Neural progenitor cell (in vitro differentiated cells): ENCODE measurements at regions not wholly inside any gene's neighbourhood (a gene's known extent, or its start where the extent isn't known, plus 50 kb on each side); places are given as distances from the start of the nearest gene placed in this dataset.

Source experiments
- DNase-seq: peaks from one replicate; pipeline ENCODE4 v3.0.0-alpha.2; 2016; ENCODE audit warnings: low spot score
- H2AFZ ChIP-seq: fragments of 200-600 bp; sonication (generic); replicated peaks from 2 replicates; pipeline ENCODE4 v1.6.1; 2016; ENCODE audit warnings: antibody characterized with exemption
- H3F3A ChIP-seq: fragments of 200-600 bp; sonication (generic); 2 replicates; pipeline ENCODE4 v1.6.1; 2016; ENCODE audit warnings: antibody characterized with exemption, low read depth
- H3K27ac ChIP-seq: fragments of 200-600 bp; sonication (generic); 2 replicates; pipeline ENCODE4 v1.5.1; 2016; ENCODE audit warnings: mild to moderate bottlenecking
- H3K27me3 ChIP-seq: fragments of 200-600 bp; sonication (generic); 2 replicates; pipeline ENCODE4 v1.6.1; 2016; ENCODE audit warnings: mild to moderate bottlenecking, moderate library complexity
- H3K36me3 ChIP-seq: fragments of 200-600 bp; sonication (generic); 2 replicates; pipeline ENCODE4 v1.5.1; 2016
- H3K4me1 ChIP-seq: fragments of 200-600 bp; sonication (generic); 2 replicates; pipeline ENCODE4 v1.6.1; 2016; ENCODE audit warnings: mixed run types
- H3K4me2 ChIP-seq: fragments of 200-600 bp; sonication (generic); 2 replicates; pipeline ENCODE4 v1.6.1; 2016
- H3K4me3 ChIP-seq: fragments of 200-600 bp; sonication (generic); 2 replicates; pipeline ENCODE4 v1.5.1; 2016
- H3K79me2 ChIP-seq: fragments of 200-600 bp; sonication (generic); 2 replicates; pipeline ENCODE4 v1.6.1; 2016; ENCODE audit warnings: low read depth
- H3K9ac ChIP-seq: fragments of 200-600 bp; sonication (generic); 2 replicates; pipeline ENCODE4 v1.6.1; 2016
- H3K9me3 ChIP-seq: fragments of 200-600 bp; sonication (generic); 2 replicates; pipeline ENCODE4 v1.5.1; 2016; ENCODE audit warnings: low read depth
- H4K20me1 ChIP-seq: fragments of 200-600 bp; sonication (generic); 2 replicates; pipeline ENCODE4 v1.6.1; 2016; ENCODE audit warnings: low read depth
- H3K27ac Mint-ChIP-seq: 3 replicates; pipeline ENCODE4 v1.8.0; 2021; ENCODE audit warnings: mixed read lengths
- H3K27me3 Mint-ChIP-seq: 2 replicates; pipeline ENCODE4 v1.8.0; 2022; ENCODE audit warnings: low read depth, mild to moderate bottlenecking, inconsistent platforms, moderate library complexity, mixed read lengths; ENCODE audit not compliant: insufficient read depth
- H3K36me3 Mint-ChIP-seq: 3 replicates; pipeline ENCODE4 v1.8.0; 2021; ENCODE audit warnings: mixed read lengths
- H3K4me1 Mint-ChIP-seq: 3 replicates; pipeline ENCODE4 v1.8.0; 2021; ENCODE audit warnings: mixed read lengths
- H3K4me3 Mint-ChIP-seq: 3 replicates; pipeline ENCODE4 v1.8.0; 2021; ENCODE audit warnings: mild to moderate bottlenecking, moderate library complexity, mixed read lengths
- H3K9me3 Mint-ChIP-seq: 3 replicates; pipeline ENCODE4 v1.8.0; 2020; ENCODE audit warnings: mixed read lengths
- CTCF ChIP-seq: fragments of 200-600 bp; sonication (generic); IDR thresholded peaks from 2 replicates; pipeline ENCODE4 v1.5.1; 2017; ENCODE audit warnings: antibody characterized with exemption, mild to moderate bottlenecking
- EZH2 ChIP-seq: fragments of 200-600 bp; sonication (generic); IDR thresholded peaks from 2 replicates; pipeline ENCODE4 v1.6.1; 2017; ENCODE audit warnings: antibody characterized with exemption, mild to moderate bottlenecking, moderate library complexity
- EZH2phosphoT487 ChIP-seq: fragments of 200-600 bp; sonication (generic); IDR thresholded peaks from 2 replicates; pipeline ENCODE4 v1.6.1; 2017; ENCODE audit warnings: antibody characterized with exemption

GRCh38 chr11:26827567-26828081 is 105.8 kb upstream of the SLC5A12 start:
- no peak overlapping the region for H3K27ac ChIP-seq
- H3K79me2 ChIP-seq: no peaks in the 10 kb centered on the region
- TF ChIP-seq EZH2: no peak
- no peak for TF ChIP-seq EZH2phosphoT487
- no peak for TF ChIP-seq CTCF
- peaks cover 4% of the 10 kb centered on the region for H3K27me3 Mint-ChIP-seq
- no peak overlapping the region for H3K4me3 Mint-ChIP-seq
- H3K4me1 Mint-ChIP-seq: no peaks in the 10 kb centered on the region
- H4K20me1 ChIP-seq: no peaks in the 10 kb centered on the region
- DNase-seq: no peak
- no peak overlapping the region for H2AFZ ChIP-seq
- H3K36me3 Mint-ChIP-seq: peaks cover 10% of the 10 kb centered on the region
- peaks cover 16% of the 10 kb centered on the region for H3K9me3 ChIP-seq
- H3K36me3 ChIP-seq: no peaks in the 10 kb centered on the region
- no peak overlapping the region for H3K4me3 ChIP-seq
- H3K9me3 Mint-ChIP-seq: peaks cover 24% of the 10 kb centered on the region
- H3K27ac Mint-ChIP-seq: no peak overlapping the region
- H3F3A ChIP-seq: no peaks in the 10 kb centered on the region
- H3K4me1 ChIP-seq: no peaks in the 10 kb centered on the region
- H3K27me3 ChIP-seq: no peaks in the 10 kb centered on the region
- H3K9ac ChIP-seq: no peak overlapping the region
- H3K4me2 ChIP-seq: no peak overlapping the region

GRCh38 chr11:26828288-26828687 is 106.4 kb upstream of the SLC5A12 start:
- no peaks in the 10 kb centered on the region for H3K27me3 ChIP-seq
- no peaks in the 10 kb centered on the region for H4K20me1 ChIP-seq
- no peaks in the 10 kb centered on the region for H3K79me2 ChIP-seq
- H3K4me2 ChIP-seq: no peak overlapping the region
- Mint-ChIP-seq H3K27ac (no peak overlapping the region), H3K4me1 (no peaks in the 10 kb centered on the region), H3K36me3 (peaks cover 8% of the 10 kb centered on the region), H3K9me3 (peaks cover 17% of the 10 kb centered on the region), H3K4me3 (no peak overlapping the region), H3K27me3 (peaks cover 4% of the 10 kb centered on the region)
- H3K4me1 ChIP-seq: no peaks in the 10 kb centered on the region
- H3K4me3 ChIP-seq: no peak overlapping the region
- H3K9me3 ChIP-seq: peaks cover 16% of the 10 kb centered on the region
- H3F3A ChIP-seq: no peaks in the 10 kb centered on the region
- H3K9ac ChIP-seq: no peak overlapping the region
- no peak for DNase-seq
- H3K36me3 ChIP-seq: no peaks in the 10 kb centered on the region
- TF ChIP-seq EZH2 (no peak), CTCF (no peak), EZH2phosphoT487 (no peak)
- no peak overlapping the region for H2AFZ ChIP-seq
- H3K27ac ChIP-seq: no peak overlapping the region

- Histone ChIP-seq H4K20me1 (no peaks in the 10 kb centered on the region), H3F3A (no peaks in the 10 kb centered on the region), H2AFZ (no peak overlapping the region), H3K4me1 (no peaks in the 10 kb centered on the region), H3K27me3 (no peaks in the 10 kb centered on the region), H3K9me3 (peaks cover 11% of the 10 kb centered on the region), H3K79me2 (no peaks in the 10 kb centered on the region), H3K27ac (no peak overlapping the region), H3K36me3 (no peaks in the 10 kb centered on the region), H3K4me3 (no peak overlapping the region), H3K9ac (no peak overlapping the region), H3K4me2 (no peak overlapping the region)
- Mint-ChIP-seq H3K27me3 (no peaks in the 10 kb centered on the region), H3K4me3 (no peak overlapping the region), H3K36me3 (peaks cover 1% of the 10 kb centered on the region), H3K27ac (no peak overlapping the region), H3K4me1 (no peaks in the 10 kb centered on the region), H3K9me3 (peaks cover 2% of the 10 kb centered on the region)
- no peak for DNase-seq
- no peak for TF ChIP-seq CTCF
Observed at GRCh38 chr11:26830218-26830617, 108.4 kb upstream of the SLC5A12 start.
